Suprapubic skin (tissue), 3 donors: ENCODE measurements at regions not wholly inside any gene's neighbourhood (a gene's known extent, or its start where the extent isn't known, plus 50 kb on each side); places are given as distances from the start of the nearest gene placed in this dataset.

Source experiments
- CTCF ChIP-seq, 2 donors: fragments of 200-600 bp in 1 of 2; fragments of 450-650 bp in 1 of 2; sonication (generic) in 1 of 2; IDR thresholded peaks; one replicate each; pipeline ENCODE4 v1.5.1; 2016 to 2019; ENCODE audit warnings: antibody characterized with exemption in 2 of 2, mild to moderate bottlenecking in 1 of 2, moderate library complexity in 1 of 2
- EP300 ChIP-seq: sonication (generic); formaldehyde crosslinking; IDR thresholded peaks from one replicate; pipeline ENCODE4 v1.6.1; 2017; ENCODE audit warnings: antibody characterized with exemption

- TF ChIP-seq EP300 = no peak
- no peak for TF ChIP-seq CTCF (IDR thresholded peaks at IDR 0.05)
Observed at GRCh38 chr7:52668435-52668834, 367.0 kb upstream of the POM121L12 start.
